Testis (tissue), 2 donors: ENCODE measurements at regions not wholly inside any gene's neighbourhood (a gene's known extent, or its start where the extent isn't known, plus 50 kb on each side); places are given as distances from the start of the nearest gene placed in this dataset.

ENCODE experiments used
- DNase-seq: peaks from one replicate; pipeline ENCODE4 v3.0.0-alpha.2; 2019
- H3K27ac ChIP-seq, 2 donors: fragments of 200-600 bp; sonication (generic); one replicate each; pipeline ENCODE4 v1.5.1; 2019
- H3K27me3 ChIP-seq: fragments of 200-600 bp; sonication (generic); one replicate; pipeline ENCODE4 v1.5.1; 2019
- H3K36me3 ChIP-seq: fragments of 200-600 bp; sonication (generic); one replicate; pipeline ENCODE4 v1.5.1; 2017; ENCODE audit warnings: low read depth; ENCODE audit errors: missing control alignments
- H3K4me1 ChIP-seq: fragments of 200-600 bp; sonication (generic); one replicate; pipeline ENCODE4 v1.5.1; 2019
- H3K4me3 ChIP-seq, 2 donors: fragments of 200-600 bp; sonication (generic); one replicate each; pipeline ENCODE4 v1.5.1; 2017 to 2019
- H3K9me3 ChIP-seq: fragments of 200-600 bp; sonication (generic); one replicate; pipeline ENCODE4 v1.5.1; 2017
- POLR2A ChIP-seq: fragments of 450-650 bp; IDR thresholded peaks from one replicate; pipeline ENCODE4 v1.6.1; 2017; ENCODE audit warnings: antibody characterized with exemption, mild to moderate bottlenecking, moderate library complexity
- WGBS, 2 donors: methylation state at CpG; one replicate each; pipeline ENCODE4 v1.1.5; 2018; 5-methylcytosine and 5-hydroxymethylcytosine counted together
- intact Hi-C: fragments of 100-400 bp; cut with DNase I; formaldehyde crosslinking; loops from one replicate; pipeline ENCODE4 v1.15.1; 2023; ENCODE audit warnings: low total_unique reads
- TF ChIP-seq, protein P1 (sequence below), 3 experiments: fragments of 450-650 bp in 2 of 3; fragments of 200-600 bp in 1 of 3; sonication (generic) in 1 of 3; IDR thresholded peaks; one replicate each; pipeline ENCODE4 v1.5.1; 2016 to 2019; ENCODE audit warnings: antibody characterized with exemption in 3 of 3, mild to moderate bottlenecking in 2 of 3, moderate library complexity in 1 of 3

DNA sequence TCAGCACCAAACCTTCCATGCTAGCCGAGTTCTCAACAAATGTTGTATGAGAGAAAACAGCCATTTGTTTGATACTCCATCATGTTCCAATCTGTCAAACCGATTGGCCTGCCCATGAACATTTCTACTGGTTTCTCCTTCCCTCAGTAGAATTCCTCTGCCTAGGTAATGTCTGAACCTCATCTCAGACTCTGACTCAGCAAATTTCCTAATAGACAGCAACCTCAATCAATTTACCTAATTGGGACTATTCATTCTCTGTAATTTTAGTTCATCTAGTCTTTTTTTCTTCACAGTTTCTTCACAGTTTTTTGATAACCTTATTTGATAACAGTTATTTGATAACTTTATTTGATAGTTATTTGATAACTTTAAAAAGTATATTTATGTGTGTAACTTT is 585.1 kb downstream of the DNAJB9 start:
- 62 to 65% methylated on average over 2 of the region's 2 CpGs for WGBS, 2 donors
- no peak overlapping the region for H3K27ac ChIP-seq
- intact Hi-C loops, result no loop called here
- H3K27me3 ChIP-seq, result no peaks in the 10 kb centered on the region
- DNase-seq, result no peak
- no peak overlapping the region for H3K4me3 ChIP-seq
- TF ChIP-seq, protein P1, sequence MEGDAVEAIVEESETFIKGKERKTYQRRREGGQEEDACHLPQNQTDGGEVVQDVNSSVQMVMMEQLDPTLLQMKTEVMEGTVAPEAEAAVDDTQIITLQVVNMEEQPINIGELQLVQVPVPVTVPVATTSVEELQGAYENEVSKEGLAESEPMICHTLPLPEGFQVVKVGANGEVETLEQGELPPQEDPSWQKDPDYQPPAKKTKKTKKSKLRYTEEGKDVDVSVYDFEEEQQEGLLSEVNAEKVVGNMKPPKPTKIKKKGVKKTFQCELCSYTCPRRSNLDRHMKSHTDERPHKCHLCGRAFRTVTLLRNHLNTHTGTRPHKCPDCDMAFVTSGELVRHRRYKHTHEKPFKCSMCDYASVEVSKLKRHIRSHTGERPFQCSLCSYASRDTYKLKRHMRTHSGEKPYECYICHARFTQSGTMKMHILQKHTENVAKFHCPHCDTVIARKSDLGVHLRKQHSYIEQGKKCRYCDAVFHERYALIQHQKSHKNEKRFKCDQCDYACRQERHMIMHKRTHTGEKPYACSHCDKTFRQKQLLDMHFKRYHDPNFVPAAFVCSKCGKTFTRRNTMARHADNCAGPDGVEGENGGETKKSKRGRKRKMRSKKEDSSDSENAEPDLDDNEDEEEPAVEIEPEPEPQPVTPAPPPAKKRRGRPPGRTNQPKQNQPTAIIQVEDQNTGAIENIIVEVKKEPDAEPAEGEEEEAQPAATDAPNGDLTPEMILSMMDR (IDR thresholded peaks at IDR 0.05), result no peak
- TF ChIP-seq POLR2A, result no peak
- H3K36me3 ChIP-seq, result no peaks in the 10 kb centered on the region
- no peaks in the 10 kb centered on the region for H3K9me3 ChIP-seq
- no peaks in the 10 kb centered on the region for H3K4me1 ChIP-seq

DNA sequence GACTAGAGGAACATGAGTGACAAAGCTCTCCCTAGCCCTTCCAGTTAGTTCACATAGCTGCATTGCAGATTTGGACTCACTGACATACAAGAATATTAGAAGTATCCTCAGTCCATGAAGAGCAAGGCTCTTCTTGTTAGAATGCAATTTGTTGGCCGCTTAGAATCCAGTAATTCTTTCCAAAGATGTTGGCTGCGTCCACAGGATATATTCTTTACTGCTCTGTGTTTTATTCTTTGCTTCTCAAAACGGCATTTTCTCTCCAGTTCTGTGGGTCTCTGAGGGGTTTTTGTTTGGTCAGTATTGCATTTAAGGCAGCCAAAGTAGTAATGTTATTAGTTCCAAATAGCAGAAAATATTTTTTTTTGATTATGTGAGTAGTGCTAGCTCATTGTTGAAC is 588.6 kb downstream of the DNAJB9 start:
- Histone ChIP-seq H3K36me3 (no peaks in the 10 kb centered on the region), H3K27ac (no peak overlapping the region), H3K4me1 (no peaks in the 10 kb centered on the region), H3K9me3 (no peaks in the 10 kb centered on the region), H3K27me3 (no peaks in the 10 kb centered on the region), H3K4me3 (no peak overlapping the region)
- WGBS, 2 donors, result 65 to 68% methylated on average over 3 of the region's 3 CpGs
- intact Hi-C loops, result no loop called here
- no peak for DNase-seq
- TF ChIP-seq, protein P1 (IDR thresholded peaks at IDR 0.05), result no peak
- TF ChIP-seq POLR2A, result no peak

DNA sequence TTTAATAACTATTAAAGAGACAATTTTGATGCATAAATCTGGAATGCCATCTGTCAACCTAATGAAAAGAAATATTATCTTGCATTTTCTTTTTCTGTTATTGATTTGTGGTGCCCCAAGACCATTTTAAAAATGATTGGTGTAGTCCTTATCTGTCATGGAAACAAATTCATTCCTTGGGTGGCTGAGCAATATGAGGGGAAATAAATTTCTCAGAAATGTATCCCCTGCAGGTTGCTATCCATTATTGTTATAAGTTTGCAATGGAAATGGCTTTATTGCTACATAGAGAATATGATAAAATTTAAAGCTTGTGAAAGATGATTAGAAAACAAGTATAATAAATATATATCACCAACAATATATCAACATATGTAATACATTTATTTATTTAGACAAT is 607.0 kb downstream of the DNAJB9 start:
- Histone ChIP-seq H3K36me3 (no peaks in the 10 kb centered on the region), H3K4me1 (no peaks in the 10 kb centered on the region), H3K27ac (no peak overlapping the region), H3K9me3 (no peaks in the 10 kb centered on the region), H3K4me3 (no peak overlapping the region), H3K27me3 (no peaks in the 10 kb centered on the region)
- intact Hi-C loops, result no loop called here
- no peak for TF ChIP-seq POLR2A
- TF ChIP-seq, protein P1 (IDR thresholded peaks at IDR 0.05), result no peak
- DNase-seq, result no peak

DNA sequence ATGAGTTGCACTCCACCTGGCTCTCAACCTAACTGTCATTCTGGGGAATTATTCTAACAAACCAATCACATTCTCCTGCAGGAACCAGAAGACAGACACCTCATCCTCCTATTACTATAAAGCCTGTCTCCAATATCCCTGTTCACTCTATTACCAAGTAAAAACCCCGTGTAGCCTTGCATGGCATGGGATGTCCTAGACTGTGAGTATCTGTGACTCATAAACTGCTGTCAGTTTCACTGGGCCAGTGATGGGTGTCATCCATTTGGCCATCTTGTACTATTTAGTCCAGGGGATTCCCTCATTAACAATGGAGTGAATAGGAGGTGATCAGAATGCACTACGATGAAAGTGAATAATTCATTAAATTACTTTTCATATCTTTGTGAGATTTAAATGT is 608.7 kb downstream of the DNAJB9 start:
- WGBS, 2 donors, result 91 to 93% methylated on average over 2 of the region's 2 CpGs
- Histone ChIP-seq H3K27ac (no peak overlapping the region), H3K36me3 (no peaks in the 10 kb centered on the region), H3K4me1 (no peaks in the 10 kb centered on the region), H3K9me3 (no peaks in the 10 kb centered on the region), H3K4me3 (no peak overlapping the region), H3K27me3 (no peaks in the 10 kb centered on the region)
- TF ChIP-seq POLR2A, result no peak
- TF ChIP-seq, protein P1 (IDR thresholded peaks at IDR 0.05), result no peak
- intact Hi-C loops, result no loop called here
- no peak for DNase-seq

DNA sequence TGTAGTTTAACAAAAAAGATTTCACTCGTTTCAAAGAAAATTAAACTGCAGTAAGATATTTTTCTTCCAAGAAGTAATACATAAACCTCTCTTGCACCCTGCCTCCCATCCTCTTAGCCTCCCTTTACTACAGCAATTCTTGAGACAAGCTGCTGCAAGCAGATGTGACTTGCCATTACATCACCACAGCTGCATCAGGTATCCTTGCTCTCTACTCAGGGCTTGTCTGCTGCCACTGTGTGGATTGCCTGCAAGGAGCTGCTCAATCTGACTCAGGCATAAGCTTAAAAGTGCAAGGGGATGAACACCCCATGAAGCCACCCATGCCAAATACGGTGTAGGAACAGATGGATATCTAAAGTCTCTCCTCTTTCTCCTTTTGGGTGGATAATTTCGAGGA is 609.9 kb downstream of the DNAJB9 start:
- H3K4me3 ChIP-seq, result no peak overlapping the region
- TF ChIP-seq, protein P1 (IDR thresholded peaks at IDR 0.05), result no peak
- TF ChIP-seq POLR2A, result no peak
- no peak for DNase-seq
- H3K27me3 ChIP-seq, result no peaks in the 10 kb centered on the region
- no peak overlapping the region for H3K27ac ChIP-seq
- WGBS, 2 donors, result 71 to 90% methylated on average over 3 of the region's 3 CpGs
- no peaks in the 10 kb centered on the region for H3K36me3 ChIP-seq
- H3K9me3 ChIP-seq, result no peaks in the 10 kb centered on the region
- intact Hi-C loops, result no loop called here
- no peaks in the 10 kb centered on the region for H3K4me1 ChIP-seq
